ENCODE measurements at regions not wholly inside any gene's neighbourhood (a gene's known extent, or its start where the extent isn't known, plus 50 kb on each side); places are given as distances from the start of the nearest gene placed in this dataset.

- peaks cover 0 to 10% of the 10 kb centered on the region in 2 donors for H3K4me1 ChIP-seq
- no peak overlapping the region for H3K4me3 ChIP-seq (replicated peaks in 1 of 3)
- H3K27me3 ChIP-seq: no peaks in the 10 kb centered on the region
- TF ChIP-seq, protein P1, sequence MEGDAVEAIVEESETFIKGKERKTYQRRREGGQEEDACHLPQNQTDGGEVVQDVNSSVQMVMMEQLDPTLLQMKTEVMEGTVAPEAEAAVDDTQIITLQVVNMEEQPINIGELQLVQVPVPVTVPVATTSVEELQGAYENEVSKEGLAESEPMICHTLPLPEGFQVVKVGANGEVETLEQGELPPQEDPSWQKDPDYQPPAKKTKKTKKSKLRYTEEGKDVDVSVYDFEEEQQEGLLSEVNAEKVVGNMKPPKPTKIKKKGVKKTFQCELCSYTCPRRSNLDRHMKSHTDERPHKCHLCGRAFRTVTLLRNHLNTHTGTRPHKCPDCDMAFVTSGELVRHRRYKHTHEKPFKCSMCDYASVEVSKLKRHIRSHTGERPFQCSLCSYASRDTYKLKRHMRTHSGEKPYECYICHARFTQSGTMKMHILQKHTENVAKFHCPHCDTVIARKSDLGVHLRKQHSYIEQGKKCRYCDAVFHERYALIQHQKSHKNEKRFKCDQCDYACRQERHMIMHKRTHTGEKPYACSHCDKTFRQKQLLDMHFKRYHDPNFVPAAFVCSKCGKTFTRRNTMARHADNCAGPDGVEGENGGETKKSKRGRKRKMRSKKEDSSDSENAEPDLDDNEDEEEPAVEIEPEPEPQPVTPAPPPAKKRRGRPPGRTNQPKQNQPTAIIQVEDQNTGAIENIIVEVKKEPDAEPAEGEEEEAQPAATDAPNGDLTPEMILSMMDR (IDR thresholded peaks at IDR 0.05): no peak
- TF ChIP-seq POLR2A (IDR thresholded peaks at IDR 0.05): no peak
- 83 to 86% methylated on average over 16 of the region's 16 CpGs for WGBS, 2 donors
- H3K36me3 ChIP-seq: no peaks in the 10 kb centered on the region
- DNase-seq: no peak
- no peak overlapping the region for H3K27ac ChIP-seq
- H3K9me3 ChIP-seq: no peaks in the 10 kb centered on the region
- intact Hi-C loops (cut with DNase I): no loop called here
These were observed 384.1 kb downstream of the CTTN start for GRCh38 chr11:70782401-70782913.

DNA sequence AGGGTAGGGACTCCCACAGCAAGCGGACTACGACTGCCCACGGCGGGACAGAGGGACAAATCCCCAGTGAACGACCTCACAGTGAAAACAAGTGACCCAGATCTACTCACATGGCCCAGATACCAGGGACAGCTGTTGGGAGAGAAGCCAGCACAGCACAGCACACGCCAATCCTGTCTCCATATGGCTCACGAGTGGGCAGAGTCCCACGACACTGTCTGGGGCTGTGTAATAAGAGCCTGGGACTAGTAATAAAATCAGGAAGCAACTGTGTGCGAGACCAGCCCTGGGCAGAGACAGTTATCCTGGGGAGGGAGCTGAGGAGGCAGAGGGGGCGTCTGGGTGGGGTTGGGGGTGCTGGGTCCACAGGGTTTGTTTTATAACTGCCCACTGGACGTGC is 385.0 kb downstream of the CTTN start:
- no peak for DNase-seq
- TF ChIP-seq, protein P1 (IDR thresholded peaks at IDR 0.05): no peak
- no peak for TF ChIP-seq POLR2A (IDR thresholded peaks at IDR 0.05)
- Histone ChIP-seq H3K4me1 (peaks cover 0 to 10% of the 10 kb centered on the region in 2 donors), H3K4me3 (replicated peaks in 1 of 3) (no peak overlapping the region), H3K27ac (no peak overlapping the region), H3K36me3 (no peaks in the 10 kb centered on the region), H3K27me3 (no peaks in the 10 kb centered on the region), H3K9me3 (no peaks in the 10 kb centered on the region)
- 70 to 77% methylated on average over 6 to 11 of the region's 11 CpGs for WGBS, 2 donors
- intact Hi-C loops (cut with DNase I): no loop called here

- no peak overlapping the region for H3K4me3 ChIP-seq (replicated peaks in 1 of 3)
- DNase-seq: no peak
- H3K36me3 ChIP-seq: no peaks in the 10 kb centered on the region
- TF ChIP-seq, protein P1 (IDR thresholded peaks at IDR 0.05): no peak
- no peak for TF ChIP-seq POLR2A (IDR thresholded peaks at IDR 0.05)
- no peaks in the 10 kb centered on the region for H3K27me3 ChIP-seq
- H3K4me1 ChIP-seq: peaks cover 0 to 9% of the 10 kb centered on the region in 2 donors
- WGBS, 2 donors: 86 to 87% methylated on average over 7 of the region's 7 CpGs
- intact Hi-C loops (cut with DNase I): no loop called here
- H3K9me3 ChIP-seq: no peaks in the 10 kb centered on the region
- no peak overlapping the region for H3K27ac ChIP-seq
These were observed 385.5 kb downstream of the CTTN start for GRCh38 chr11:70783821-70784220.

- Histone ChIP-seq H3K27me3 (no peaks in the 10 kb centered on the region), H3K36me3 (no peaks in the 10 kb centered on the region), H3K4me1 (no peaks in the 10 kb centered on the region), H3K9me3 (no peaks in the 10 kb centered on the region), H3K4me3 (replicated peaks in 1 of 3) (no peak overlapping the region), H3K27ac (no peak overlapping the region)
- WGBS, 2 donors: 71 to 74% methylated on average over 3 to 5 of the region's 5 CpGs
- intact Hi-C loops (cut with DNase I): no loop called here
- no peak for TF ChIP-seq POLR2A (IDR thresholded peaks at IDR 0.05)
- TF ChIP-seq, protein P1 (IDR thresholded peaks at IDR 0.05): no peak
- DNase-seq: peak in 1 of 2 donors; percentile 10
These were observed 387.0 kb downstream of the CTTN start for GRCh38 chr11:70785372-70785771.

DNA sequence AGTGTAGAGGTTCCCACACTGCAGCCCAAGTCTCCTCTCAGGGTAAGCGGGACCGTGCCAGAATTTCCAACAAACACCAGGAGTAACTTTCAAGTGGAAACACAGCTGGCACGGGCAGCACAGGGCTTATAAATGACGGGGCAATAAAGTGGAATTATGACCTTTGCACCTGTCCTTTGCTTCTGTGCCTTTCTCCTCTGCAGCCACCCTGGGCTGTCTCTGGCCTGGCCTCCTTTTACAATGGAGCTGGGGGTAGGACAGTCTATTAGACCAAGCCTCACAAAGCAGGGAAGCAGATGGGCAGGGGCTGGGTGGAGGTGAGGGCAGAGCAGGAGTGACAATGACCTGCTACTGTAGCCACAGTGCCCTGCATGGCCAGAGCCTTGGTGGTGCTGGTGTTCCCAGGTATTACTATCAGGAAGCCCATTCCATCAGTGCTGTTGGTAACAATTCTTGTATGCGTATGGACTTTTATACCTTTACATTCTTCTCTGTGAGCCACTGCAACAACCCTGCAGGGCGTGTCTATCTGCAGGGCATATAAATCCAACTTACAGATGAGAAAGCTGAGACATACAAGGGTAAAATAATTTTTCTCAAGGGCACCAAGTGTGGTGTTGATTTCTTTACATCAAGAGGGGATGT is 387.8 kb downstream of the CTTN start:
- no peaks in the 10 kb centered on the region for H3K36me3 ChIP-seq
- DNase-seq: no peak
- intact Hi-C loops (cut with DNase I): no loop called here
- H3K27me3 ChIP-seq: no peaks in the 10 kb centered on the region
- no peaks in the 10 kb centered on the region for H3K4me1 ChIP-seq
- TF ChIP-seq, protein P1 (IDR thresholded peaks at IDR 0.05): no peak
- no peak for TF ChIP-seq POLR2A (IDR thresholded peaks at IDR 0.05)
- WGBS, 2 donors: 76 to 90% methylated on average over 6 of the region's 6 CpGs
- H3K9me3 ChIP-seq: no peaks in the 10 kb centered on the region
- no peak overlapping the region for H3K27ac ChIP-seq
- H3K4me3 ChIP-seq (replicated peaks in 1 of 3): no peak overlapping the region

Measured in thyroid gland (tissue), 4 donors.